ENCODE measurements at regions not wholly inside any gene's neighbourhood (a gene's known extent, or its start where the extent isn't known, plus 50 kb on each side); places are given as distances from the start of the nearest gene placed in this dataset.

- DNase-seq (ENCODE audit: extremely low read depth, low read depth): no peak
These were observed 307.8 kb upstream of the ARRDC4 start for GRCh38 chr15:97652700-97653167.

GRCh38 chr15:97653896-97654295 is 306.6 kb upstream of the ARRDC4 start:
- TF ChIP-seq CTCF (IDR thresholded peaks at IDR 0.05; ENCODE audit: low read depth, low read length): no peak
- DNase-seq (ENCODE audit: extremely low read depth, low read depth): no peak

More at GRCh38 chr15:97652700-97653167, 307.8 kb upstream of the ARRDC4 start:
- no peak for TF ChIP-seq CTCF (IDR thresholded peaks at IDR 0.05; ENCODE audit: low read depth, low read length)

- DNase-seq (ENCODE audit: extremely low read depth, low read depth): no peak
These were observed 305.9 kb upstream of the ARRDC4 start for GRCh38 chr15:97654481-97655076.

GRCh38 chr15:97661796-97662195 is 298.7 kb upstream of the ARRDC4 start:
- no peak for DNase-seq (ENCODE audit: extremely low read depth, low read depth)
- no peak for TF ChIP-seq CTCF (IDR thresholded peaks at IDR 0.05; ENCODE audit: low read depth, low read length)

More at GRCh38 chr15:97654481-97655076, 305.9 kb upstream of the ARRDC4 start:
- TF ChIP-seq CTCF (IDR thresholded peaks at IDR 0.05; ENCODE audit: low read depth, low read length): no peak

GRCh38 chr15:97672586-97672985 is 287.9 kb upstream of the ARRDC4 start:
- no peak for TF ChIP-seq CTCF (IDR thresholded peaks at IDR 0.05; ENCODE audit: low read depth, low read length)
- no peak for DNase-seq (ENCODE audit: extremely low read depth, low read depth)

- no peak for DNase-seq (ENCODE audit: extremely low read depth, low read depth)
- no peak for TF ChIP-seq CTCF (IDR thresholded peaks at IDR 0.05; ENCODE audit: low read depth, low read length)
These were observed 281.8 kb upstream of the ARRDC4 start for GRCh38 chr15:97678656-97679055.

GRCh38 chr15:97679106-97679688 is 281.3 kb upstream of the ARRDC4 start:
- no peak for DNase-seq (ENCODE audit: extremely low read depth, low read depth)
- TF ChIP-seq CTCF (IDR thresholded peaks at IDR 0.05; ENCODE audit: low read depth, low read length): no peak

Data from AG09319 (cell line).